K562 (cell line): ENCODE measurements at regions not wholly inside any gene's neighbourhood (a gene's known extent, or its start where the extent isn't known, plus 50 kb on each side); places are given as distances from the start of the nearest gene placed in this dataset.

Experiments
- DNMT1 ChIP-seq: fragments of 450-650 bp; IDR thresholded peaks from 2 replicates; pipeline ENCODE4 v1.6.1; 2016; ENCODE audit warnings: antibody characterized with exemption, mild to moderate bottlenecking
- HMG20A ChIP-seq: fragments of 450-650 bp; formaldehyde crosslinking; conservative IDR thresholded peaks from 2 replicates; pipeline ENCODE4 v1.4.0; 2020; ENCODE audit warnings: mild to moderate bottlenecking, mixed read lengths
- PRPF4 ChIP-seq: fragments of 200-400 bp; formaldehyde crosslinking; IDR thresholded peaks from one replicate; pipeline ENCODE4 v1.6.1; 2017; ENCODE audit warnings: low read length, low read depth, mild to moderate bottlenecking; ENCODE audit not compliant: insufficient read depth, poor library complexity, severe bottlenecking
- SLC30A9 ChIP-seq: fragments of 250-450 bp; sonication (Bioruptor Pico); IDR thresholded peaks from 2 replicates; pipeline ENCODE4 v1.8.0; 2022; ENCODE audit warnings: mild to moderate bottlenecking, moderate library complexity
- SMAD2 ChIP-seq: fragments of 150-350 bp; IDR thresholded peaks from 2 replicates; pipeline ENCODE4 v1.6.1; 2014; ENCODE audit warnings: low read depth, mild to moderate bottlenecking, low read length
- ZBTB1 ChIP-seq: sonication (generic); formaldehyde crosslinking; IDR thresholded peaks from 2 replicates; pipeline ENCODE4 v1.8.1; 2023; ENCODE audit warnings: missing genetic modification reagents, low read depth, mild to moderate bottlenecking, borderline replicate concordance
- ZKSCAN8 ChIP-seq: fragments of 200-800 bp; sonication (Bioruptor generic); IDR thresholded peaks from 2 replicates; pipeline ENCODE4 v1.6.1; 2016; ENCODE audit warnings: missing genetic modification characterization, missing compliant biosample characterization
- ZNF280A ChIP-seq: fragments of 450-650 bp; IDR thresholded peaks from 2 replicates; pipeline ENCODE4 v1.6.1; 2018; ENCODE audit warnings: mild to moderate bottlenecking, low read depth; ENCODE audit not compliant: partially characterized antibody
- ZNF717 ChIP-seq: fragments of 250-450 bp; sonication (Bioruptor Pico); IDR thresholded peaks from 2 replicates; pipeline ENCODE4 v1.5.0; 2021
- ZNF740 ChIP-seq, 3 experiments: fragments of 200-800 bp in 1 of 3; sonication (Bioruptor generic) in 1 of 3; sonication (generic) in 1 of 3; formaldehyde crosslinking in 1 of 3; IDR thresholded peaks; 2 replicates each; pipeline versions ENCODE4 v1.6.1 to v1.8.0; 2016 to 2022; ENCODE audit warnings: mild to moderate bottlenecking in 2 of 3, missing compliant biosample characterization in 2 of 3, missing genetic modification characterization in 2 of 3, missing genetic modification reagents in 1 of 3
- TF ChIP-seq, protein P1 (sequence below): sonication (generic); formaldehyde crosslinking; IDR thresholded peaks from 2 replicates; pipeline ENCODE4 v1.8.1; 2023; ENCODE audit warnings: mild to moderate bottlenecking, missing genetic modification reagents
- TF ChIP-seq, protein P2 (sequence below): fragments of 250-450 bp; sonication (Bioruptor Pico); IDR thresholded peaks from 2 replicates; pipeline ENCODE4 v1.5.0; 2021; ENCODE audit warnings: mild to moderate bottlenecking, borderline replicate concordance

- no peak for TF ChIP-seq ZNF280A
- no peak for TF ChIP-seq ZNF717 (CRISPR knock-in tag)
- TF ChIP-seq, protein P1, sequence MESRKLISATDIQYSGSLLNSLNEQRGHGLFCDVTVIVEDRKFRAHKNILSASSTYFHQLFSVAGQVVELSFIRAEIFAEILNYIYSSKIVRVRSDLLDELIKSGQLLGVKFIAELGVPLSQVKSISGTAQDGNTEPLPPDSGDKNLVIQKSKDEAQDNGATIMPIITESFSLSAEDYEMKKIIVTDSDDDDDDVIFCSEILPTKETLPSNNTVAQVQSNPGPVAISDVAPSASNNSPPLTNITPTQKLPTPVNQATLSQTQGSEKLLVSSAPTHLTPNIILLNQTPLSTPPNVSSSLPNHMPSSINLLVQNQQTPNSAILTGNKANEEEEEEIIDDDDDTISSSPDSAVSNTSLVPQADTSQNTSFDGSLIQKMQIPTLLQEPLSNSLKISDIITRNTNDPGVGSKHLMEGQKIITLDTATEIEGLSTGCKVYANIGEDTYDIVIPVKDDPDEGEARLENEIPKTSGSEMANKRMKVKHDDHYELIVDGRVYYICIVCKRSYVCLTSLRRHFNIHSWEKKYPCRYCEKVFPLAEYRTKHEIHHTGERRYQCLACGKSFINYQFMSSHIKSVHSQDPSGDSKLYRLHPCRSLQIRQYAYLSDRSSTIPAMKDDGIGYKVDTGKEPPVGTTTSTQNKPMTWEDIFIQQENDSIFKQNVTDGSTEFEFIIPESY (CRISPR knock-in tag), result no peak
- no peak for TF ChIP-seq ZNF740 (CRISPR knock-in tag; IDR thresholded peaks at IDR 0.05)
- no peak for TF ChIP-seq ZNF740 (tag; IDR thresholded peaks at IDR 0.05)
- TF ChIP-seq PRPF4, result no peak
- no peak for TF ChIP-seq SLC30A9
- no peak for TF ChIP-seq ZKSCAN8 (CRISPR knock-in tag)
- TF ChIP-seq SMAD2, result no peak
- no peak for TF ChIP-seq HMG20A
- TF ChIP-seq, protein P2, sequence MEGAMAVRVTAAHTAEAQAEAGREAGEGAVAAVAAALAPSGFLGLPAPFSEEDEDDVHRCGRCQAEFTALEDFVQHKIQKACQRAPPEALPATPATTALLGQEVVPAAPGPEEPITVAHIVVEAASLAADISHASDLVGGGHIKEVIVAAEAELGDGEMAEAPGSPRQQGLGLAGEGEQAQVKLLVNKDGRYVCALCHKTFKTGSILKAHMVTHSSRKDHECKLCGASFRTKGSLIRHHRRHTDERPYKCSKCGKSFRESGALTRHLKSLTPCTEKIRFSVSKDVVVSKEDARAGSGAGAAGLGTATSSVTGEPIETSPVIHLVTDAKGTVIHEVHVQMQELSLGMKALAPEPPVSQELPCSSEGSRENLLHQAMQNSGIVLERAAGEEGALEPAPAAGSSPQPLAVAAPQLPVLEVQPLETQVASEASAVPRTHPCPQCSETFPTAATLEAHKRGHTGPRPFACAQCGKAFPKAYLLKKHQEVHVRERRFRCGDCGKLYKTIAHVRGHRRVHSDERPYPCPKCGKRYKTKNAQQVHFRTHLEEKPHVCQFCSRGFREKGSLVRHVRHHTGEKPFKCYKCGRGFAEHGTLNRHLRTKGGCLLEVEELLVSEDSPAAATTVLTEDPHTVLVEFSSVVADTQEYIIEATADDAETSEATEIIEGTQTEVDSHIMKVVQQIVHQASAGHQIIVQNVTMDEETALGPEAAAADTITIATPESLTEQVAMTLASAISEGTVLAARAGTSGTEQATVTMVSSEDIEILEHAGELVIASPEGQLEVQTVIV, result no peak
- no peak for TF ChIP-seq DNMT1
- TF ChIP-seq ZBTB1 (CRISPR knock-in tag), result no peak
Observed at GRCh38 chr19:29122185-29122584, 90.8 kb downstream of the UQCRFS1 start (continued).
